Activated naive CD4-positive, alpha-beta T cell (primary cell): ENCODE measurements at regions not wholly inside any gene's neighbourhood (a gene's known extent, or its start where the extent isn't known, plus 50 kb on each side); places are given as distances from the start of the nearest gene placed in this dataset.

ENCODE experiments used
- DNase-seq, 4 experiments: peaks; one replicate each; lab custom pipeline; 2025; lab: John Stamatoyannopoulos, UW

- no peak for DNase-seq
Measured at GRCh38 chr18:45227001-45227742, 388.1 kb upstream of the SLC14A2 start.

GRCh38 chr18:45228796-45229388, 386.4 kb upstream of the SLC14A2 start:
- DNase-seq = no peak

- no peak for DNase-seq
Measured at GRCh38 chr18:45231617-45232016, 383.7 kb upstream of the SLC14A2 start.

- no peak for DNase-seq
Measured at GRCh38 chr18:45232061-45232460, 383.2 kb upstream of the SLC14A2 start.

DNA sequence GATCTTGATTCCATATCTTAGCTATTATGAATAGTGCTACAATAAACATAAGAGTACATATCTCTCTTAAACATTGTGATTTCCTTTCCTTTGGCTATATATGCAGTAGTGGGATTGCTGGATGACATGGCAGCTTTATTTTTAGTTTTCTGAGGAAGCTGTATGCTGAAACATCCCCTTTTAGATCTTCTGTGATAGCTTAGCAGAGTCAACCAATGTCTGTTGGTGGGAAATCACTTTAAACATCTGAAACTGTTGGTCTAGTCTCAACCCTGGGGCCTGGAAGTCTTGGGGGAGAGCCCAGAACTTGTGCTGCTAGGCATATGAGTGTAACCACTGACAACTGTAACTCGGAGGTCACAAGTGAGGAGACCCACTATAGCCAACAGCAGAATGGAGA, 378.6 kb upstream of the SLC14A2 start:
- DNase-seq = no peak

DNA sequence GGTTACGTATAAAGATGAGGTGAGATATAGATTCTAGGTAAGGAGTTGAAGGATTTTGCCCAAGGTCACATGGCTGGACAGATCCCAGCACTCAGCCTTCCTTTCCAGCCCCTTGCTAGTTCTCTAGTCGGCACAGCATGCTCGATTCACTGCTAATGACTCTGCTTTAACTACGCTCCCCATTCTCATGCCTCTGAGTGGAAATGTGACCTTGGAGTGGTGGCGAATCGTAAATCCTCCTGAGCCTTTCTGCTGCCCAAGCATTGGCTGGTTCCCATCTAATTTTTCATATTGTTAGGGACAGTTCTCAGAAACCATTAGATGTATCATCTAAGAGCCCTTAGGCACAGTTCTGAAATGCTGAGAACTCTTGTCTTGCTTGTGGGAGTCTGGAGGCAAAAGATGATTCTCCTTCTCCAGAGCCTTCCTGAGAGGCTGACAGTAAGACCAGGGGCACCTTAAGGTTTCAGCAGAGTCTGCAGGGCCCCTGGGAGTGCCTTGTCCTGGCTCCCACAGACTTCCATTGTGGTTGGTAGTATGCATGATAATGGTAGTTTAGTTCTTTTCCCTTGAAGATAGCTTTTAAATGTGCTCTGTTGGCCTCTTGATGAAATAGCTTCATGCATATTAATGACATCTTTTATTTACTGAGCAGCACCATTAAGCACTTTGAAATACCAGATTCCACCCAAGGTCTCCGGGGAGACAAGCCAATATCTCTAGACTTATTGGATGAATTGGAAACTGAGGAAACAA, 377.8 kb upstream of the SLC14A2 start:
- no peak for DNase-seq

GRCh38 chr18:45241271-45241670, 374.0 kb upstream of the SLC14A2 start:
- no peak for DNase-seq

GRCh38 chr18:45241982-45242565, 373.2 kb upstream of the SLC14A2 start:
- no peak for DNase-seq

- no peak for DNase-seq
Measured at GRCh38 chr18:45243340-45244110, 371.8 kb upstream of the SLC14A2 start.

- DNase-seq = no peak
Measured at GRCh38 chr18:45245091-45245511, 370.2 kb upstream of the SLC14A2 start.

DNA sequence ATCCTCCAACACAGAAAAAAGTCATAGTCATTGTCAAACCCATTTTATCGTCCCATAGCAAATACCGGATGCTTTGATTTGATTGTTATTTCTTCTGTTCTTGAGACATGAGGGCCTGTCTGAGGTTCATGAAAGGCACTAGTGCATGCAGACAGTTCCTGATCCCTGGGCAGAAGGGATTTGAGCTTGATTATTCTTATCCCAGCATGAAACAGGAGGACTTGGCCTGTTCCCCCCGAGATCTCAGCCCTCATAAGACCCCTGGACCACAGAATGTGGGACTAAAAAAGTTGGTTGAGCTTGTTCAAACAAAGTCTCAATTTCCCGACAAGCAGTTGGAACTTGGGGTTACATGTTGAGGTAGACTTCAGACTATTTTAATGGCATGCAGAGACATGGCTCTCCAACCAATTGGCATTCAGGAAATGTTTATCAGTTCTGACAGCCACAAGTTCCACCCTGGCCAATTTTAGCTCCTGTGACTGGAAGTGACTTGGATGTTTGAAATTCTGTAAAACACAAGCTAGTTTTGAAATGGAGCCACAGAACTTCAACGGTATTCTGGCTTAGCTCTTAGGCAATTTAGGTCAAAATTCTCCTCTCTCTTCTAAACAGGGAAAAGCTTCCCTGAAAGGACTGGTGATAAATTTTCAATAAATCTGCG, 366.9 kb upstream of the SLC14A2 start:
- DNase-seq = no peak

- no peak for DNase-seq
Measured at GRCh38 chr18:45249246-45249661, 366.0 kb upstream of the SLC14A2 start.

DNA sequence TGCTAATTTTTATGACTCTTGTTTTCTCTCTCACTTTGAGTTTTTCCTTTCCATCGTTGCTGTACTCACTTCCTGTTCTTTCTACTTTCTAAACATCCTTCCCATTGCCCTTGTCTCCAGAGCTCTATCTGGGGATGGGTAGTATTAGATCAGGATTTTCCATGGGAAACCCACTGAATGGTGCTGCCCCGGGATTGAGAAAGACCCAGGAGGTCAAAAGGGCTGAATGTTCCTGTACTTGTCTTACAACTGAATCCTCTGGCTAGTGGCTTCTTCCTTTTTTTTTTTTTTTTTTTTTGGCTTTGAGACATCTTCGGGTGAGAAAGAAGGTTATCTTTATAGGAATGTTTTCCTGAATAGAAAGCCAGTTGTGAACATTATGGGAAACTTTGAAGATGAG, 364.8 kb upstream of the SLC14A2 start:
- DNase-seq = no peak

DNA sequence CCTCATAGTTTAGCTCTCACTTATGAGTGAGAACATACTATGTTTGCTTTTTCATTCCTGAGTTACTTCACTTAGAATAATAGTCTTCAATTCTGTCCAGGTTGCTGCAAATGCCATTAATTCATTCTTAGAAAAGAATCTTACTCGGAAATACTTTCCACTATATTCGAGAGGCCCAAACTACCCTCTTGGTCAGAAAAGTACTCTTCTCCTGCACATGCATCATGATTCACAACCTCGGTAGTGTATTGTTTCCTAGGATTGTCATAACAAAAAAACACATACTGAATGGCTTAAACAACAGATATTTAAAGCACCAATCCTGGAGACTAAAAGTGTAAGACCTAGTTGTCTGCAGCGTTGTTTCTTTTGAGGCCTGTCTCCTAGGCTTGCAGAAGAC, 364.0 kb upstream of the SLC14A2 start:
- DNase-seq = no peak

DNA sequence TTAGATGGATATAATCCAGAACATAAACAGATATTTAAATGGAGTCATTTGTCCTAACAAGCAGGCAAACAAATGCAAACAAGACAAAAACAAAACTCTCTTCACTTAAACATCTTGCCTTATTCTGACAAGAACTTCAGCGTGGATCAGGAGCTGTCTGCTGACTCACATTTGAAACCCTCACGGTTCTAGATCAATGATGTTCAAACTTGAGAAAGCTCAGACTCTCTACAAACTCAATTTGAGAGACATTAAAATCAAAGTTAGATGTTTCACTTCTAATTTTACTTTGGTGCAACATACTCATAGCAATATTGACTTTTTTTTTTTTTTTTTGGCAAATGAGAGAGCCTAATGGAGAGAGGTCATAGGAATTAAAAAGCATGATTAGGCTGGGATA, 362.8 kb upstream of the SLC14A2 start:
- no peak for DNase-seq

DNA sequence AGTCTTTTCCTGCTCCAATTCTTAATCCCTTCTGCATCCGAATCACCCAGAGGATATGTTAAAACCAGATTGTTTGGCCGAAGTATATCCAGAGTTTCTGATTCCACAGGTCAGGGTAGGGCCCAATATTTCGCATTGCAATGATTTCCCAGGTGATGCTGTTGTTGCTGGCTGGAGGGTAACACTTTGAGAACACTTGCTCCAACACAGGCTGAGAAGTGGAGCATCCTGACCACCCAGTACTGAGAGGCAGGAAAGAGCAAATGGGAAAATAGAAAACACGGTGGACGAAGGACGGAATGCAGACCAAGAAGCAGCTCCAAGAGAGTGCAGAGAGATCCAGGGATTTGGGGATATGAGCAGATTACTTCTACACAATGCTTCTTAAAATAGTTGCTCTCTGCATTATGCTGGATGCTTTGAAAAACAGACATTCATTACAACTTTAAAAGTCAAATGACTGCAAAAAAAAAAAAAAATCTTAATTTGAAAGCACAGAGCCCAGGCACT, 362.2 kb upstream of the SLC14A2 start:
- DNase-seq = no peak

GRCh38 chr18:45253973-45254708, 361.1 kb upstream of the SLC14A2 start:
- no peak for DNase-seq

GRCh38 chr18:45254709-45255082, 360.6 kb upstream of the SLC14A2 start:
- DNase-seq = no peak

DNA sequence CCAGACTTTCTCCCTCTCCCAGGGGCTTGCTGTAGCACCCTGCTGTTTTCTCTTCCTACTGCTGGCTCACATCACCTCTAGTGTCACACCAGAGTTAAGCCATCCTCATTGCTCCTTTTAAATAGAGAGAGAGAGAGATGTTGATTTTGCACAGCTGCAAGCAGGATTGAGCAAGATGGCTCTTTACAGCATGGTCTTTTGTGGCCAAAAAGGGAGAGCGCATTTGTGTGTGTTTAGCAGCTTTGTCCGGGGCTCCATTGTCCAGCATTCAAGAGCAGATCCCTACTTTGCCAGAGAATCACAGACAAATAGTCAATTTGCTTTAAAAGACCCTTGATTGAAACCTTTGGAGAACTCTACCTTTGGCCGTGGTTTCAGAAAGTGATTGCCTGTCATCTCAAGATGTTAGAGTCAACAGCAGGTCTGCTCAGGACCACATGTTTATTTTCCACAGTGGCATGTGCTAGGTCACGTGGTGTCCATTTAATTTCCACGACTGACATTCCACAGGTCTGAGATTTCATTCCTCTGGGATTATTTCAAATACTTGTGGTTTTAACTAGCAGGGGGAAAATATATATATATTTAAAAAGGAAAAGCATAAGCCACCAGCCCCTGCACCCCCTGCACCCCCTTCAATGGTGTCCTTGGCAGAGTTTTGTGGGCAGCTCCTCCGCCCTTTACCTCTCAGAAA, 359.9 kb upstream of the SLC14A2 start:
- no peak for DNase-seq

- no peak for DNase-seq
Measured at GRCh38 chr18:45260125-45260524, 355.2 kb upstream of the SLC14A2 start.
